ENCODE measurements at regions not wholly inside any gene's neighbourhood (a gene's known extent, or its start where the extent isn't known, plus 50 kb on each side); places are given as distances from the start of the nearest gene placed in this dataset.

- Histone ChIP-seq H2AFZ (ENCODE audit: control insufficient read depth, low read depth, low read length) (no peak overlapping the region), H3K27me3 (replicated peaks in 1 of 2; ENCODE audit: control insufficient read depth in 2 of 2, insufficient read depth in 2 of 2, low read length in 1 of 2) (no peaks in the 10 kb centered on the region), H3K27ac (ENCODE audit: control insufficient read depth, insufficient read depth) (no peak overlapping the region), H3K79me2 (ENCODE audit: control insufficient read depth, insufficient read depth, low read length) (no peaks in the 10 kb centered on the region), H3K4me1 (ENCODE audit: control insufficient read depth, insufficient read depth, low read length) (no peaks in the 10 kb centered on the region), H3K9me3 (replicated peaks; ENCODE audit: control insufficient read depth, insufficient read depth, low read length) (no peaks in the 10 kb centered on the region), H3K4me3 (no peak overlapping the region), H4K20me1 (ENCODE audit: control insufficient read depth, insufficient read depth) (no peaks in the 10 kb centered on the region), H3K36me3 (ENCODE audit: control insufficient read depth in 2 of 2, insufficient read depth in 2 of 2, low read length in 1 of 2) (no peaks in the 10 kb centered on the region), H3K4me2 (ENCODE audit: control insufficient read depth, insufficient read depth) (no peak overlapping the region), H3K9ac (ENCODE audit: control insufficient read depth, insufficient read depth, low read length) (no peak overlapping the region)
- FAIRE-seq (no peak), ATAC-seq (no peak), DNase-seq (ENCODE audit: low read depth, low spot score) (no peak)
- BruUV-seq (replicated peaks): no TSS peak
- ChIA-PET SMC1A (ENCODE audit: uncharacterized antibody, unreplicated experiment) (no interaction called here), RAD21 (ENCODE audit: unreplicated experiment) (no interaction called here), POLR2A (no interaction called here), CTCF (interaction anchor here (1.3 kb wide), 1 partner anchor 12 kb away, joined by 3 read pairs; no protein-coding TSS in a partner anchor)
- intact Hi-C loops (cut with micrococcal nuclease; ENCODE audit: unreplicated experiment) (no loop called here), in situ Hi-C loops (cut with MboI) (no loop called here)
- whole genome bisulfite sequencing (ENCODE audit: insufficient coverage, insufficient replicate concordance, low lambda C conversion rate, missing lambda C conversion rate): 14% methylated on average over 2 of the region's 2 CpGs
- TF ChIP-seq ZBED1 (IDR thresholded peaks at IDR 0.05; ENCODE audit: borderline replicate concordance): no peak
- no peak for TF ChIP-seq CBX3 (IDR thresholded peaks at IDR 0.05; ENCODE audit: borderline replicate concordance, low read depth)
- TF ChIP-seq ZBTB40 (IDR thresholded peaks at IDR 0.05; ENCODE audit: borderline replicate concordance): no peak
- no peak for TF ChIP-seq KLF5 (IDR thresholded peaks at IDR 0.05; ENCODE audit: partially characterized antibody)
These were observed 77.8 kb upstream of the SNX19 start for GRCh38 chr11:130994043-130994442.

Data from GM12878 (cell line).